Coronary artery (tissue), 2 donors: ENCODE measurements at regions not wholly inside any gene's neighbourhood (a gene's known extent, or its start where the extent isn't known, plus 50 kb on each side); places are given as distances from the start of the nearest gene placed in this dataset.

Experiments used
- DNase-seq: peaks from one replicate; pipeline ENCODE4 v3.0.0-alpha.2; 2017; ENCODE audit warnings: low spot score
- H3K27ac ChIP-seq, 2 donors: fragments of 200-600 bp; sonication (generic); one replicate each; pipeline ENCODE4 v1.5.1; 2016 to 2019
- H3K4me3 ChIP-seq: fragments of 200-600 bp; sonication (generic); 2 replicates; pipeline ENCODE4 v1.5.1; 2016; ENCODE audit warnings: mild to moderate bottlenecking, moderate library complexity
- CTCF ChIP-seq: fragments of 200-600 bp; sonication (generic); IDR thresholded peaks from one replicate; pipeline ENCODE4 v1.5.1; 2019; ENCODE audit warnings: antibody characterized with exemption

- Histone ChIP-seq H3K27ac (no peak overlapping the region), H3K4me3 (no peak overlapping the region)
- DNase-seq, result no peak
- TF ChIP-seq CTCF, result no peak
These were observed 216.6 kb upstream of the CSF3R start for GRCh38 chr1:36699113-36699911.

- Histone ChIP-seq H3K27ac (no peak overlapping the region), H3K4me3 (no peak overlapping the region)
- no peak for TF ChIP-seq CTCF
- no peak for DNase-seq
These were observed 215.3 kb upstream of the CSF3R start for GRCh38 chr1:36697836-36698605.

- no peak for TF ChIP-seq CTCF
- no peak overlapping the region for H3K4me3 ChIP-seq
- no peak overlapping the region for H3K27ac ChIP-seq
- no peak for DNase-seq
These were observed 213.7 kb upstream of the CSF3R start for GRCh38 chr1:36696261-36696940.

- Histone ChIP-seq H3K27ac (no peak overlapping the region), H3K4me3 (no peak overlapping the region)
- no peak for TF ChIP-seq CTCF
- no peak for DNase-seq
These were observed 210.9 kb upstream of the CSF3R start for GRCh38 chr1:36693603-36694002.

- no peak for DNase-seq
- no peak overlapping the region for H3K27ac ChIP-seq
- H3K4me3 ChIP-seq, result no peak overlapping the region
- TF ChIP-seq CTCF, result no peak
These were observed 210.4 kb upstream of the CSF3R start for GRCh38 chr1:36693161-36693525.

GRCh38 chr1:36692465-36693160 is 209.9 kb upstream of the CSF3R start:
- Histone ChIP-seq H3K27ac (no peak overlapping the region), H3K4me3 (no peak overlapping the region)
- no peak for DNase-seq
- no peak for TF ChIP-seq CTCF
